CD8-positive, alpha-beta memory T cell (primary cell): ENCODE measurements at regions not wholly inside any gene's neighbourhood (a gene's known extent, or its start where the extent isn't known, plus 50 kb on each side); places are given as distances from the start of the nearest gene placed in this dataset.
A peak's percentile ranks its signal among the peaks of the same experiment; 100 is the strongest.

Experiments
- CTCF ChIA-PET: fragments of 350-600 bp; sonication (Branson Sonifier 250); formaldehyde crosslinking; loops from one replicate; lab custom pipeline; 2021; ENCODE audit warnings: antibody characterized with exemption; lab: Charles Lee
- POLR2A ChIA-PET: fragments of 350-600 bp; sonication (Branson Sonifier 250); formaldehyde crosslinking; loops from one replicate; lab custom pipeline; 2021; ENCODE audit warnings: antibody characterized with exemption; lab: Charles Lee
- DNase-seq, 5 donors: peaks; one replicate each; pipeline versions ENCODE4 v3.0.0 to v3.0.0-alpha.2; 2020 to 2022; ENCODE audit warnings: mixed read lengths in 1 of 5
- H3K27ac ChIP-seq: one replicate; pipeline ENCODE4 v1.7.0; 2013; ENCODE audit warnings: low read depth, mild to moderate bottlenecking, low read length, moderate library complexity
- H3K27me3 ChIP-seq: 2 replicates; pipeline ENCODE4 v1.7.0; 2013; ENCODE audit warnings: low read length, mild to moderate bottlenecking; ENCODE audit not compliant: insufficient read depth, poor library complexity, severe bottlenecking
- H3K36me3 ChIP-seq: 2 replicates; pipeline ENCODE4 v1.7.0; 2013; ENCODE audit warnings: mild to moderate bottlenecking, low read length, moderate library complexity; ENCODE audit not compliant: insufficient read depth
- H3K4me1 ChIP-seq: 2 replicates; pipeline ENCODE4 v1.7.0; 2013; ENCODE audit warnings: mild to moderate bottlenecking, low read length, moderate library complexity; ENCODE audit not compliant: insufficient read depth
- H3K4me3 ChIP-seq: 2 replicates; pipeline ENCODE4 v1.7.0; 2013; ENCODE audit warnings: mild to moderate bottlenecking, low read length
- H3K9me3 ChIP-seq: 2 replicates; pipeline ENCODE4 v1.7.0; 2013; ENCODE audit warnings: mild to moderate bottlenecking, low read length
- H3K27ac Mint-ChIP-seq, 8 donors: one replicate each; pipeline ENCODE4 v1.8.0; 2020 to 2021; ENCODE audit warnings: mixed read lengths in 8 of 8, mild to moderate bottlenecking in 6 of 8, inconsistent platforms in 3 of 8, moderate library complexity in 3 of 8
- H3K27me3 Mint-ChIP-seq, 2 donors: one replicate each; pipeline ENCODE4 v1.8.0; 2020 to 2021; ENCODE audit warnings: mixed read lengths in 2 of 2, mild to moderate bottlenecking in 1 of 2, moderate library complexity in 1 of 2
- H3K36me3 Mint-ChIP-seq, 3 donors: one replicate each; pipeline ENCODE4 v1.8.0; 2020 to 2021; ENCODE audit warnings: mixed read lengths in 3 of 3, inconsistent platforms in 1 of 3, mild to moderate bottlenecking in 1 of 3
- H3K4me1 Mint-ChIP-seq, 3 donors: one replicate each; pipeline ENCODE4 v1.8.0; 2020 to 2021; ENCODE audit warnings: mixed read lengths in 3 of 3, inconsistent platforms in 1 of 3, mild to moderate bottlenecking in 1 of 3
- H3K4me3 Mint-ChIP-seq, 7 donors: one replicate each; pipeline ENCODE4 v1.8.0; 2020 to 2021; ENCODE audit warnings: mixed read lengths in 7 of 7, mild to moderate bottlenecking in 6 of 7, moderate library complexity in 4 of 7, inconsistent platforms in 2 of 7
- H3K9me3 Mint-ChIP-seq, 5 donors: one replicate each; pipeline ENCODE4 v1.8.0; 2020 to 2022; ENCODE audit warnings: mixed read lengths in 5 of 5, mild to moderate bottlenecking in 3 of 5, moderate library complexity in 2 of 5, inconsistent platforms in 1 of 5

DNA sequence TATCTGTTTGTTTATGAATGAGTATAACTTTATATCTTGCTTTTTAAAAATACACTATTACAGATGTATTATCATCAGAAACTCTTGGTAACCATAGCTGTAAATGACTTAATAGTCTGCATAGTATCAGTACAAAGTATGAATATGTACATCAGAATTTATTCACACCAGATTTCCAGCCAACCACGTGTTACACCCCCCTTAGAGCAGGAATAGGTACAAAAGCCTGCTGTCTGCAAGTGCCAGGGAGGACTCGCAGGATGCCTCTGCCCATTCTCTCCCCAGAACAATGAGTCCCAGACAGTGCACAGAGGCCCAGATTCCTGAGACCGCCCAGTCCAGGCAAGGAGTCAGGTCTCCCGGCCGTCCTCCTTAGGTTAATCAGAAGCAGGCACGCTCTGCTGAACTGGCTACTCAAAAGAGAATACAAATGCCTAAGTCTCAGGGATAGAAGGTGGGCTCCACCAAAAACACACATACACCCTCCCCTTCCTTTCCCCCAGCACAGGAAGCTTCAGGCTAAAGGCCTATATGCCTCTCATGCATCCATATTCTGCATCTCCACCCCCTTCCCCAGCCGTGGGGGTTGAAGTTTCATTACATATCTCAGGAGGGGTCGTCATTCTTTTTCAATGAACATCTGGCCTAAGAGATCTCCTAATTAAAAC is 159.1 kb upstream of the CDH11 start:
- H3K27me3 ChIP-seq, result no peaks in the 10 kb centered on the region
- POLR2A ChIA-PET, result no interaction called here
- no peaks in the 10 kb centered on the region for H3K9me3 ChIP-seq
- Mint-ChIP-seq H3K27me3 (peaks cover 0 to 4% of the 10 kb centered on the region in 2 donors), H3K4me1 (no peaks in the 10 kb centered on the region), H3K4me3 (no peak overlapping the region), H3K27ac (no peak overlapping the region), H3K36me3 (no peaks in the 10 kb centered on the region), H3K9me3 (peaks cover 0 to 23% (median 8%) of the 10 kb centered on the region in 5 donors)
- H3K36me3 ChIP-seq, result no peaks in the 10 kb centered on the region
- H3K4me3 ChIP-seq, result no peak overlapping the region
- no peaks in the 10 kb centered on the region for H3K4me1 ChIP-seq
- H3K27ac ChIP-seq, result no peak overlapping the region
- no peak for DNase-seq
- CTCF ChIA-PET, result no interaction called here

DNA sequence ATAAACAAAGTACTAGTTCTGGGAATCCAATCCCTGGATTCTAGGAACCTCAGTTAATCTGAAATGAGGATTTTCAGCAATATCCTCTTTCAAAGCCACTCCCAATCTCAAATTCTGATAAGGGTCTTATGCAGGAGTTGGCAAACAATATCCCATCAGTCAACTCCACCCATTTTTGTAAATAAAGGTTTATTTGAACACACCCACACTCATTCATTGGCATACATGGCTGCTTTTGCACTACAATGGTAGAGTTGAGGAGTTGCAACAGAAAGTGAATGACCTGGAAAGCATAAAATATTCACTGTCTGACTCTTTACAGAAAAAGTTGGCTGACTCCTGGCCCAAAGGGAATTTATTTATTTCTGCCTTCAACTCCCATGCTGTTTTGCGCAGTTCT is 157.7 kb upstream of the CDH11 start:
- Histone ChIP-seq H3K4me3 (no peak overlapping the region), H3K27ac (no peak overlapping the region), H3K4me1 (no peaks in the 10 kb centered on the region), H3K36me3 (no peaks in the 10 kb centered on the region), H3K27me3 (no peaks in the 10 kb centered on the region), H3K9me3 (no peaks in the 10 kb centered on the region)
- Mint-ChIP-seq H3K9me3 (peaks cover 0 to 24% (median 4%) of the 10 kb centered on the region in 5 donors), H3K4me1 (no peaks in the 10 kb centered on the region), H3K27me3 (peaks cover 0 to 1% of the 10 kb centered on the region in 2 donors), H3K4me3 (no peak overlapping the region), H3K27ac (no peak overlapping the region), H3K36me3 (no peaks in the 10 kb centered on the region)
- POLR2A ChIA-PET, result no interaction called here
- DNase-seq, result no peak
- CTCF ChIA-PET, result no interaction called here

DNA sequence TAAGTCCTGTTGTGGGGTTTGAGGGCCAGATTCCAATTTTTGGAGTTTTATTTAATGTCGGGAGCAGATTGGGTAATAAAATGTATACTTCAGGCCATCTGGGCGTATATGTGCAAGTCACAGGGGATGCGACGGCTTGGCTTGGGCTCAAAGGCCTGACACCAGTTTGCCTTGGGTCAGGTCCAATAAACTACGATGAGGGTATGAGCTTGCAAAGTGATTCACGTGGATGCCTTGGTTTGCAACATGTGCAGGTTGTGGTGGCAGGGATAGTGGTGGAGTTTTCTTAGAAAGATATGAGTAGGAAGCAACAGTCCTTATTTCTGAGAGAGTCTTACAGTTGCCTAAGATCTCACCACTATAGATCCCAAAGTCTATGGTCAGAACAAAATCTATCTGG is 157.0 kb upstream of the CDH11 start:
- H3K27ac Mint-ChIP-seq, result no peak overlapping the region

DNA sequence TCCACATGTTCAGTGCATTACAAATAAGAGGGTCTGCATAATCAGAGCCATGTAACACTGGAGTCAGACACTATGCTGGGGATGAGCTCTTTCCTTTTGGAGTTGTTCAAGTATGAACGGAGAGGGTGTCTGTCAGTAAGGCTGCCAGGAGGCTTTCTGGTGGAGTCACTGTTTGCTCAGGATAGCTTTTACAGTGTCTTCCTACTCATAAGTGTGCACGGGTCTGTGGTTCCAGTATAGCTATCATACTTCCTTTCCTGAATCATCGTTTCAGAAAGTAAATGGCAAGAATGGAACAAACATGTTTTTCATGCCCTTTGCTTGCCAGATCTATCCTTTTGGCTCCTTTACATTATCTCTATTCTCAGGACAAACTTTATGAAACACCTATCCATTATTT is 152.7 kb upstream of the CDH11 start:
- Histone ChIP-seq H3K4me3 (no peak overlapping the region), H3K4me1 (no peaks in the 10 kb centered on the region), H3K27me3 (no peaks in the 10 kb centered on the region), H3K36me3 (no peaks in the 10 kb centered on the region), H3K9me3 (no peaks in the 10 kb centered on the region), H3K27ac (no peak overlapping the region)
- Mint-ChIP-seq H3K27me3 (peaks cover 0 to 1% of the 10 kb centered on the region in 2 donors), H3K4me3 (no peak overlapping the region), H3K9me3 (peaks cover 0 to 15% (median 2%) of the 10 kb centered on the region in 5 donors), H3K27ac (no peak overlapping the region), H3K36me3 (no peaks in the 10 kb centered on the region), H3K4me1 (no peaks in the 10 kb centered on the region)
- CTCF ChIA-PET, result no interaction called here
- POLR2A ChIA-PET, result no interaction called here
- no peak for DNase-seq

More for the DNA sequence above, 157.0 kb upstream of the CDH11 start:
- Histone ChIP-seq H3K4me3 (no peak overlapping the region), H3K4me1 (no peaks in the 10 kb centered on the region), H3K9me3 (no peaks in the 10 kb centered on the region), H3K27me3 (no peaks in the 10 kb centered on the region), H3K27ac (no peak overlapping the region), H3K36me3 (no peaks in the 10 kb centered on the region)
- Mint-ChIP-seq H3K4me3 (no peak overlapping the region), H3K27me3 (peaks cover 0 to 1% of the 10 kb centered on the region in 2 donors), H3K9me3 (peaks cover 0 to 20% (median 4%) of the 10 kb centered on the region in 5 donors), H3K4me1 (no peaks in the 10 kb centered on the region), H3K36me3 (no peaks in the 10 kb centered on the region)
- ChIA-PET POLR2A (no interaction called here), CTCF (no interaction called here)
- no peak for DNase-seq

DNA sequence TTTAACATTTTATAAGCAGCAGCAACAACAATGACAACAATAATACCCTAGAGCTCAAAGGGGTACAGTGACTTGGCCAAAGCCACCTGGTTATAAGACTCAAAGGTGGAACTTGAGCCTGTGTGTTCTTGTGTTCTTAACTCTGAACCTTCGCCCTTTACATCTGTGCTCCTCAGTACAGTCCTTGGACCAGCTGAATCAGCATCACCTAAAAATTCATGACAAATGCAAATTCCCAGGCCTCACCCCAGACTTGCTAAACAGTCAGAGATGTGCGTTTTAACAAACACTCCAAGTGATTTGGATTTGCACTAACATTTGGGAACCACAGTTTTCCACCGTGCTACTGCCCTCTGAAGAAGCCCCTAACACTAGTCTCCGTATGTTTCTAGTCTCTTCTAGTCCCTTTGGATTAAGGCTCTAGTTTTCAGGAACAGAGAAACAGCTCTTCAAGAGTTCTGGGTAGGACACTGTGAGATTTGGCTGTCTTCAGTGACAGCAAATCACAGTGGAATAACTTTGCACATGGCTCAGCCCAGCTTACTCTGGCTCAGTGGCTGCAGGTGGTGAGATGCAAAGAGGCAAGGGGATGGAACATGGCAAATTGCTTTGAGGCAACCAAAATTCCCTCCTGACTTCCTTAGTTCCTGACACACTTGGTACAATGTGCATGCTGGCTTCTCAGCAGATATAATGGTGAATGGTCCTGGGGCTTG is 151.0 kb upstream of the CDH11 start:
- Histone ChIP-seq H3K27ac (no peak overlapping the region), H3K4me3 (no peak overlapping the region), H3K36me3 (no peaks in the 10 kb centered on the region), H3K9me3 (no peaks in the 10 kb centered on the region), H3K4me1 (no peaks in the 10 kb centered on the region), H3K27me3 (no peaks in the 10 kb centered on the region)
- ChIA-PET CTCF (no interaction called here), POLR2A (no interaction called here)
- no peak overlapping the region for H3K27ac Mint-ChIP-seq
- no peaks in the 10 kb centered on the region for H3K4me1 Mint-ChIP-seq
- no peak overlapping the region for H3K4me3 Mint-ChIP-seq
- no peak for DNase-seq
- H3K9me3 Mint-ChIP-seq, result peaks cover 0 to 14% (median 5%) of the 10 kb centered on the region in 5 donors
- H3K36me3 Mint-ChIP-seq, result no peaks in the 10 kb centered on the region
- H3K27me3 Mint-ChIP-seq, result no peaks in the 10 kb centered on the region

DNA sequence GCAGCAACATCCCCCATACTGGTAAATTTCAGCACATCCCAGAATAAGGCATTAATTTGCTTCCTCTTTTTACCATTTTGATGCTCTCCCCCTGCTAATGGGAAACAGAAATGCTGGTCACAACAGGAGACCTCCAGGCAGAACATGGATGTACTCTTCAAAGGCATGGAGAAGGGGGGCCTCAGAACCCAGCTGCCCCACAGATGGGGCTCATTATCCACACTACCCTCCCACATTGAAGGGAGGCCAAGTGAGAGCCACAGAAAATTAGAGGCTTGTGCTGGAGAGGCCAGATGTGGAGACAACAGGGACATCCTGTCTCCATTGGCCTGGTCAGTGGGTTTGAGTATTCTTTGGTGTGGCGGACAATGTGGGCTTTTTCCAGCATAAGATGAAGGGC is 150.1 kb upstream of the CDH11 start:
- Mint-ChIP-seq H3K4me3 (no peak overlapping the region), H3K36me3 (no peaks in the 10 kb centered on the region), H3K27ac (peak overlapping the region in 1 of 8 donors; percentile 26), H3K9me3 (peaks cover 0 to 10% (median 8%) of the 10 kb centered on the region in 5 donors), H3K27me3 (no peaks in the 10 kb centered on the region), H3K4me1 (no peaks in the 10 kb centered on the region)
- Histone ChIP-seq H3K36me3 (no peaks in the 10 kb centered on the region), H3K27me3 (no peaks in the 10 kb centered on the region), H3K4me3 (no peak overlapping the region), H3K4me1 (no peaks in the 10 kb centered on the region), H3K9me3 (no peaks in the 10 kb centered on the region), H3K27ac (no peak overlapping the region)
- POLR2A ChIA-PET, result no interaction called here
- CTCF ChIA-PET, result no interaction called here
- DNase-seq, result no peak

DNA sequence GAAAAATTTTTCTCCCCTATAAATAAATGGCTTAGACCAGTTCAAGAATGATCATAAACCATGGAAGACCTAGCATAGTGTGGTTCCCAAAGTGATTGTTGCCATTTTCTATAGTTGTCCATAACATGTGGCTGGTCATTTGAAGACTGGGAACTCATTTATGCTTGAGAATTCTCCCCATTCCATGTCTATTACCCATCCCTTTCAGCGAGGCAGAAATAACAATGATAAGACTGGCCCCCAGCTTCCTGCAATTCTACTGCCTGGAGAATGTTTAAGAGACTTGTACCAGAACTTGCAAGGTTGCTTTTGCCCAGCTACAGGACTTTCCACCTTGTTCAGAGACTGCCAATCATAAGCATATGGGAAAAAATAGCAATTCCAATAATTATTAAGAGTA is 146.5 kb upstream of the CDH11 start:
- DNase-seq, result no peak
- peaks cover 5 to 21% (median 10%) of the 10 kb centered on the region in 5 donors for H3K9me3 Mint-ChIP-seq
- H3K27ac Mint-ChIP-seq, result no peak overlapping the region
- Histone ChIP-seq H3K4me1 (no peaks in the 10 kb centered on the region), H3K4me3 (no peak overlapping the region), H3K9me3 (no peaks in the 10 kb centered on the region), H3K27me3 (no peaks in the 10 kb centered on the region), H3K36me3 (no peaks in the 10 kb centered on the region), H3K27ac (no peak overlapping the region)
- H3K4me3 Mint-ChIP-seq, result no peak overlapping the region
- POLR2A ChIA-PET, result no interaction called here
- H3K27me3 Mint-ChIP-seq, result no peaks in the 10 kb centered on the region
- no peaks in the 10 kb centered on the region for H3K36me3 Mint-ChIP-seq
- no peaks in the 10 kb centered on the region for H3K4me1 Mint-ChIP-seq
- CTCF ChIA-PET, result no interaction called here

DNA sequence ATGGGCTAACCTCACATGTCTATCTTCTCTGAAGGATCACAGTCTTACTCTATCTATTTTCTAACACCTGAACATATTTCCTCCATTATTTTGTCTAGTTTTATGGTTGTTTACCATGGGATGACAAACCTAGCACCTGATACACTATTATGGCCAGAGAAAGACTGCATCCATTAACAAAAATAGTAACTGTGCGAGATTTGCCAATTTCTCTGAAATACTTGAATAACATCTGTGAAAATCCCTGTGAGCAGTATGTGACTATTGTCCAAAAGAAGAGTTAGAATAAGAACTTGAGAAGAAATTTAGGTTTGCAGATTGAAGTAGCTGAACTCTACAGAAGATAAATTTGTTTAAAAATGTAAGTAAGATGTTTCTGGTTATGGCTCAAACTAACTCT is 142.0 kb upstream of the CDH11 start:
- Histone ChIP-seq H3K27ac (no peak overlapping the region), H3K27me3 (no peaks in the 10 kb centered on the region), H3K9me3 (no peaks in the 10 kb centered on the region), H3K4me1 (no peaks in the 10 kb centered on the region), H3K36me3 (no peaks in the 10 kb centered on the region), H3K4me3 (no peak overlapping the region)
- Mint-ChIP-seq H3K4me1 (no peaks in the 10 kb centered on the region), H3K27ac (no peak overlapping the region), H3K4me3 (no peak overlapping the region), H3K27me3 (no peaks in the 10 kb centered on the region), H3K9me3 (peaks cover 9 to 24% (median 10%) of the 10 kb centered on the region in 5 donors), H3K36me3 (no peaks in the 10 kb centered on the region)
- POLR2A ChIA-PET, result no interaction called here
- DNase-seq, result no peak
- CTCF ChIA-PET, result no interaction called here
